GM18498 (cell line): ENCODE measurements at regions not wholly inside any gene's neighbourhood (a gene's known extent, or its start where the extent isn't known, plus 50 kb on each side); places are given as distances from the start of the nearest gene placed in this dataset.

Source experiments
- ATAC-seq: cut with Tn5 transposase; IDR thresholded peaks from one replicate; pipeline ENCODE4 v1.9.1; 2021; ENCODE audit warnings: mild to moderate bottlenecking, moderate library complexity; ENCODE audit not compliant: unreplicated experiment

DNA sequence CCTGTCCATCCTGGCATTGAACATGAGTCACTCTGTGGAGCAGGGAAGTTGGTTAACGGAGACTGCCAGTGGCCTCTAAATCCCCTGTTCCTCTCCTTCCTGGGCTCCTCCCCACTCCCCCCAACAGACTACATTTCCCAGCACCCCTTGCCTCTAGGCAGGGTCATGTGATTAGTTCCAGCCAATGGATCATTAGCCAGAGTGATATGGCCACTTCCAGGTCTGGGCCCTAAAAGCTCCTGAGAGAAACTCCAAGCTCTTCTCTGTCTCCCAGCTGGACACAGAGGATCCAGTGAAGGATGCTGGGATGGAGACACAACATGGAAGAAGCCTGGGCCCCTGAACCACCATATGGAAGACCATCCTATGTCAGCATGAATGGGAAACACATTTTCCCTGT, 54.4 kb upstream of the RFLNA start:
- ATAC-seq = no peak

DNA sequence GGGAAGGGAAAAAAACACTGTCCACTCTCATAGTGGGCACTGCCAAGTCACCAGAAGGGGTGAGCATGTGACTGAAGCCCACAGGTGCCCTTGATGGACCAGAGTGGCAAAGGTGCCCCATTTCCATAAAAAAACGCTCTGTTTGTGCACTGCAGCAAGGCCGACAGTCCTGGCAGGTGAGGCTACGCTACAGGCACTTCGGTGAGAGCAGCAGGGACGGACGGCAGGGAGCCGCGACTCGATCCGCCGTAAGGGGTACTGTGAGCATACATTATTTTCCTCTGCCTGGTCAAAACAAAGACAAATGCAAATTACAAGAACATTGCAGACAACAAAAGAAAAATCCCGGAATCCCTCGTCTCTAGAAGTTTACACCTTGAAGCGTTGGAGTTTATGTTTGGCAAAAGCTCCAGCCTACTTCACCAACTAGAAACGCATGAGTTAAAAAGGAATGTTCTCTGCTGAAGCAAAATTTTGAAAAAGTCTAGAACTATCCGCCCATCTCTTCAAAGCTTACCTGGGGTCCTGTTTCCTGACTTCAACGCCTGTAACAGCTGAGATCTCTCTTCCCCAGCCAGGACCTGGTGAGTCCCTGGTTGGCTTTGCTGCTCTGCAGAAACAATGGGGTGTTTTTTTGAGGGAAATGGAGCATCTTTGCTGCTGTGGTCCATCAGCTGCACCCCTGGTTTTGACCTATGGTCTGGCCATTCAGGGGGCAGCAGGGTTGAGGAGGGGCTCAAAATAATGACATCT, 52.9 kb upstream of the RFLNA start:
- no peak for ATAC-seq

DNA sequence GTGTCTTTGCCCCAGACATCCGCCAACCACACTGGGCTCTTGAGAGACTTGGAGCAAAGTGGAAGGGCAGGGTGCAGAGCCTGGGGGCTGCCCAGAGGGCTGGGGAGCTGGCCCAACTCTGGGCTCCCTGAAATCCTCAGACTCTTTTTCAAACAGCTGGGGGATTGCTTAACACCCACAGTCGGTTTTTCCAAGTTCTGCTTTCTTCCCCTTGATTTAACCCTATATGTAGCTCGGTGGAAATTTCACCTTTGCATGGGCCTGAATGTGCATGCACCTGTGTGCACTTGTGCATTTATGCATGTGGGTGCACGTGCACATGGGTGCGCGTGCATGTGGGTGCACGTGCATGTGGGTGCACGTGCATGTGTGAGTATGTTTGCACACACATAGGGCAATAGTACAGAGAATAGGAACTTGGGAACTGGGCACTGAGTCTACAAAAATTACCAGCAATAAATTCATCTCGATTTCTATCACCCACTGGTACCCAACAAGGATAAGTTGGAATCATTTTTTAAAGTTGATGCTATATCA, 52.3 kb upstream of the RFLNA start:
- no peak for ATAC-seq

DNA sequence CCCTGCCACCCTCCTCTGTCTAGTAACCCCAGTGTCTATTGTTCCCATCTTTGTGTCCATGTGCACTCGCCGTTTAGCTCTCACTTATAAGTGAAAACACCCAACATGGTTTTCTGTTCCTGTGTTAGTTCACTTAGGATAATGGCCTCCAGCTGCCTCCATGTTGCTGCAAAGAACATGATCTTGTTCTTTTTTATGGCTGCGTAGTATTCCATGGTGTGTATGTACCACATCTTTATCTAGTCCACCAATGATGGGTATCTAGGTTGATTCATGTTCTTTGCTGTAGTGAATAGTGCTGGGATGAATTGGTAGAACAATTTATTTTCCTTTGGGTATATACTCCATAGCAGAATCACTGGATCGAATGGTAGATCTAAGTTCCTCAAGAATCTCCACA, 51.0 kb upstream of the RFLNA start:
- ATAC-seq = no peak
